Sigmoid colon (tissue), 4 donors: ENCODE measurements at regions not wholly inside any gene's neighbourhood (a gene's known extent, or its start where the extent isn't known, plus 50 kb on each side); places are given as distances from the start of the nearest gene placed in this dataset.

Experiments
- POLR2AphosphoS5 ChIP-seq, 4 donors: sonication (generic); formaldehyde crosslinking; IDR thresholded peaks; one replicate each; pipeline ENCODE4 v1.6.1; 2017; ENCODE audit warnings: antibody characterized with exemption in 4 of 4
- TF ChIP-seq, protein P1 (sequence below), 4 experiments: fragments of 450-650 bp in 3 of 4; fragments of 200-600 bp in 1 of 4; IDR thresholded peaks; one replicate each; pipeline ENCODE4 v1.5.1; 2016 to 2019; ENCODE audit warnings: antibody characterized with exemption in 4 of 4, mild to moderate bottlenecking in 3 of 4, moderate library complexity in 2 of 4

GRCh38 chr3:102096066-102096465, 246.8 kb downstream of the NFKBIZ start:
- TF ChIP-seq, protein P1, sequence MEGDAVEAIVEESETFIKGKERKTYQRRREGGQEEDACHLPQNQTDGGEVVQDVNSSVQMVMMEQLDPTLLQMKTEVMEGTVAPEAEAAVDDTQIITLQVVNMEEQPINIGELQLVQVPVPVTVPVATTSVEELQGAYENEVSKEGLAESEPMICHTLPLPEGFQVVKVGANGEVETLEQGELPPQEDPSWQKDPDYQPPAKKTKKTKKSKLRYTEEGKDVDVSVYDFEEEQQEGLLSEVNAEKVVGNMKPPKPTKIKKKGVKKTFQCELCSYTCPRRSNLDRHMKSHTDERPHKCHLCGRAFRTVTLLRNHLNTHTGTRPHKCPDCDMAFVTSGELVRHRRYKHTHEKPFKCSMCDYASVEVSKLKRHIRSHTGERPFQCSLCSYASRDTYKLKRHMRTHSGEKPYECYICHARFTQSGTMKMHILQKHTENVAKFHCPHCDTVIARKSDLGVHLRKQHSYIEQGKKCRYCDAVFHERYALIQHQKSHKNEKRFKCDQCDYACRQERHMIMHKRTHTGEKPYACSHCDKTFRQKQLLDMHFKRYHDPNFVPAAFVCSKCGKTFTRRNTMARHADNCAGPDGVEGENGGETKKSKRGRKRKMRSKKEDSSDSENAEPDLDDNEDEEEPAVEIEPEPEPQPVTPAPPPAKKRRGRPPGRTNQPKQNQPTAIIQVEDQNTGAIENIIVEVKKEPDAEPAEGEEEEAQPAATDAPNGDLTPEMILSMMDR (IDR thresholded peaks at IDR 0.05): no peak
- TF ChIP-seq POLR2AphosphoS5 (IDR thresholded peaks at IDR 0.05): no peak
